ENCODE measurements at regions not wholly inside any gene's neighbourhood (a gene's known extent, or its start where the extent isn't known, plus 50 kb on each side); places are given as distances from the start of the nearest gene placed in this dataset.

DNA sequence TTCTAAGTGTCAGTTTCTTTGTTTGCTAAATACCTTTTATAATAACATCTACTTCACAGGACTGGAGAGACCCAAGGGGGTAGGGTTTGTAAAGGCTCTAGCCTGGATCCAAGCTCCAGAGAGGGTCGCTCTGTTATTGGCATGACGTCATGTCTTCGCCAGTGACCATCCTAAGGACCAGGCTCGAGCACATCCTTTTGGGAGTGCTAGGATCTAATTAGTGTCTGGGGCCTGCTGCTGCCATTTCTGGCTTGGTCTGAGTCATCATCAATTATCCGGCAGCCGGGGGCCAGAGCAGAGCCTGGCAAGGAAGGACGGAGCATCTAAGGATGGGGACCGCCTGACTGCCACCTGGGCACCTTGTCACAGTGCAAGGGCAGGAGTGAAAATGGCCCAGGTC, 153.0 kb downstream of the NSG2 start:
- TF ChIP-seq TCF7 (IDR thresholded peaks at IDR 0.05; ENCODE audit: borderline replicate concordance): no peak
- TF ChIP-seq ZNF217 (IDR thresholded peaks at IDR 0.05): no peak
- no peak for TF ChIP-seq POLR2A (IDR thresholded peaks at IDR 0.05; ENCODE audit: low read depth, low read length)
- TF ChIP-seq EZH2 (IDR thresholded peaks at IDR 0.05; ENCODE audit: borderline replicate concordance, control insufficient read depth, low read depth, low read length): no peak
- TF ChIP-seq, protein P1, sequence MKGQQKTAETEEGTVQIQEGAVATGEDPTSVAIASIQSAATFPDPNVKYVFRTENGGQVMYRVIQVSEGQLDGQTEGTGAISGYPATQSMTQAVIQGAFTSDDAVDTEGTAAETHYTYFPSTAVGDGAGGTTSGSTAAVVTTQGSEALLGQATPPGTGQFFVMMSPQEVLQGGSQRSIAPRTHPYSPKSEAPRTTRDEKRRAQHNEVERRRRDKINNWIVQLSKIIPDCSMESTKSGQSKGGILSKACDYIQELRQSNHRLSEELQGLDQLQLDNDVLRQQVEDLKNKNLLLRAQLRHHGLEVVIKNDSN (IDR thresholded peaks at IDR 0.05; ENCODE audit: borderline replicate concordance, extremely low read length, insufficient read depth, low read depth, low read length): no peak
- TF ChIP-seq, protein P2, sequence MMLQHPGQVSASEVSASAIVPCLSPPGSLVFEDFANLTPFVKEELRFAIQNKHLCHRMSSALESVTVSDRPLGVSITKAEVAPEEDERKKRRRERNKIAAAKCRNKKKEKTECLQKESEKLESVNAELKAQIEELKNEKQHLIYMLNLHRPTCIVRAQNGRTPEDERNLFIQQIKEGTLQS (IDR thresholded peaks at IDR 0.05; ENCODE audit: borderline replicate concordance, extremely low read depth, low read depth, low read length): no peak
- no peak for TF ChIP-seq SPI1 (IDR thresholded peaks at IDR 0.05; ENCODE audit: borderline replicate concordance, insufficient read depth, low read depth, low read length)
- TF ChIP-seq, protein P3, sequence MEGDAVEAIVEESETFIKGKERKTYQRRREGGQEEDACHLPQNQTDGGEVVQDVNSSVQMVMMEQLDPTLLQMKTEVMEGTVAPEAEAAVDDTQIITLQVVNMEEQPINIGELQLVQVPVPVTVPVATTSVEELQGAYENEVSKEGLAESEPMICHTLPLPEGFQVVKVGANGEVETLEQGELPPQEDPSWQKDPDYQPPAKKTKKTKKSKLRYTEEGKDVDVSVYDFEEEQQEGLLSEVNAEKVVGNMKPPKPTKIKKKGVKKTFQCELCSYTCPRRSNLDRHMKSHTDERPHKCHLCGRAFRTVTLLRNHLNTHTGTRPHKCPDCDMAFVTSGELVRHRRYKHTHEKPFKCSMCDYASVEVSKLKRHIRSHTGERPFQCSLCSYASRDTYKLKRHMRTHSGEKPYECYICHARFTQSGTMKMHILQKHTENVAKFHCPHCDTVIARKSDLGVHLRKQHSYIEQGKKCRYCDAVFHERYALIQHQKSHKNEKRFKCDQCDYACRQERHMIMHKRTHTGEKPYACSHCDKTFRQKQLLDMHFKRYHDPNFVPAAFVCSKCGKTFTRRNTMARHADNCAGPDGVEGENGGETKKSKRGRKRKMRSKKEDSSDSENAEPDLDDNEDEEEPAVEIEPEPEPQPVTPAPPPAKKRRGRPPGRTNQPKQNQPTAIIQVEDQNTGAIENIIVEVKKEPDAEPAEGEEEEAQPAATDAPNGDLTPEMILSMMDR (IDR thresholded peaks at IDR 0.05 in 2 of 3, conservative IDR thresholded peaks at IDR 0.05 in 1 of 3; ENCODE audit: control insufficient read depth in 2 of 3, extremely low read depth in 1 of 3, insufficient read depth in 1 of 3, low read depth in 3 of 3, low read length in 3 of 3): no peak
- TF ChIP-seq GATAD2B (conservative IDR thresholded peaks at IDR 0.05; ENCODE audit: low read depth): no peak
- no peak for TF ChIP-seq FOS (IDR thresholded peaks at IDR 0.05; ENCODE audit: borderline replicate concordance, extremely low read depth, insufficient read length)
- no peak for TF ChIP-seq BHLHE40 (IDR thresholded peaks at IDR 0.05; ENCODE audit: borderline replicate concordance in 1 of 2, low read depth in 2 of 2, low read length in 1 of 2)
- no peak for TF ChIP-seq POLR2AphosphoS5 (IDR thresholded peaks at IDR 0.05; ENCODE audit: low read length)
- TF ChIP-seq JUND (IDR thresholded peaks at IDR 0.05; ENCODE audit: low read depth, low read length): no peak

Data from GM12878 (cell line).